Tibial artery (tissue), 4 donors: ENCODE measurements at regions not wholly inside any gene's neighbourhood (a gene's known extent, or its start where the extent isn't known, plus 50 kb on each side); places are given as distances from the start of the nearest gene placed in this dataset.

Experiments used
- DNase-seq, 2 donors: peaks; one replicate each; pipeline ENCODE4 v3.0.0-alpha.2; 2019
- H3K27ac ChIP-seq, 2 donors: fragments of 200-600 bp; sonication (generic) in 1 of 2; 1 replicate in 1 of 2; 2 replicates in 1 of 2; pipeline ENCODE4 v1.5.1; 2018 to 2019; ENCODE audit warnings: mild to moderate bottlenecking in 1 of 2
- H3K27me3 ChIP-seq, 2 donors: fragments of 200-600 bp; sonication (generic) in 1 of 2; one replicate each; pipeline versions ENCODE4 v1.5.1 to v1.6.0; 2016 to 2019
- H3K36me3 ChIP-seq, 3 donors: fragments of 200-600 bp; sonication (generic) in 2 of 3; one replicate each; pipeline ENCODE4 v1.5.1; 2016 to 2019; ENCODE audit warnings: mild to moderate bottlenecking in 2 of 3
- H3K4me1 ChIP-seq, 4 donors: fragments of 200-600 bp; sonication (generic) in 2 of 4; 1 replicate in 3 of 4; 2 replicates in 1 of 4; pipeline ENCODE4 v1.5.1; 2016 to 2019
- H3K4me3 ChIP-seq, 2 donors: fragments of 200-600 bp; sonication (generic) in 1 of 2; 1 replicate in 1 of 2; 2 replicates in 1 of 2; pipeline ENCODE4 v1.5.1; 2018 to 2019; ENCODE audit warnings: mild to moderate bottlenecking in 2 of 2
- H3K9me3 ChIP-seq, 3 donors: fragments of 200-600 bp; sonication (generic) in 1 of 3; one replicate each; pipeline ENCODE4 v1.5.1; 2016 to 2019
- CTCF ChIP-seq, 2 experiments: fragments of 200-600 bp in 1 of 2; fragments of 450-650 bp in 1 of 2; IDR thresholded peaks; one replicate each; pipeline ENCODE4 v1.5.1; 2017 to 2019; ENCODE audit warnings: antibody characterized with exemption in 2 of 2, mild to moderate bottlenecking in 1 of 2, moderate library complexity in 1 of 2
- intact Hi-C: fragments of 100-400 bp; cut with DNase I; formaldehyde crosslinking; loops from one replicate; pipeline ENCODE4 v1.15.0; 2023; ENCODE audit warnings: low total_unique reads

GRCh38 chr4:54585321-54586000 is 72.3 kb upstream of the KIT start:
- Histone ChIP-seq H3K27ac (no peak overlapping the region), H3K9me3 (no peaks in the 10 kb centered on the region), H3K36me3 (no peaks in the 10 kb centered on the region), H3K27me3 (no peaks in the 10 kb centered on the region), H3K4me1 (no peaks in the 10 kb centered on the region), H3K4me3 (no peak overlapping the region)
- no peak for DNase-seq
- intact Hi-C loops, result no loop called here
- no peak for TF ChIP-seq CTCF (IDR thresholded peaks at IDR 0.05)

GRCh38 chr4:54586320-54586955 is 71.3 kb upstream of the KIT start:
- Histone ChIP-seq H3K9me3 (no peaks in the 10 kb centered on the region), H3K27me3 (no peaks in the 10 kb centered on the region), H3K27ac (no peak overlapping the region), H3K4me1 (no peaks in the 10 kb centered on the region), H3K4me3 (no peak overlapping the region), H3K36me3 (no peaks in the 10 kb centered on the region)
- TF ChIP-seq CTCF (IDR thresholded peaks at IDR 0.05), result no peak
- intact Hi-C loops, result no loop called here
- DNase-seq, result no peak

GRCh38 chr4:54587107-54587891 is 70.5 kb upstream of the KIT start:
- Histone ChIP-seq H3K27me3 (no peaks in the 10 kb centered on the region), H3K4me3 (no peak overlapping the region), H3K4me1 (no peaks in the 10 kb centered on the region), H3K36me3 (no peaks in the 10 kb centered on the region), H3K9me3 (no peaks in the 10 kb centered on the region), H3K27ac (no peak overlapping the region)
- intact Hi-C loops, result no loop called here
- DNase-seq, result no peak
- no peak for TF ChIP-seq CTCF (IDR thresholded peaks at IDR 0.05)

GRCh38 chr4:54588404-54588803 is 69.4 kb upstream of the KIT start:
- no peak overlapping the region for H3K4me3 ChIP-seq
- H3K4me1 ChIP-seq, result no peaks in the 10 kb centered on the region
- H3K9me3 ChIP-seq, result no peaks in the 10 kb centered on the region
- H3K27ac ChIP-seq, result no peak overlapping the region
- intact Hi-C loops, result no loop called here
- no peak for DNase-seq
- no peaks in the 10 kb centered on the region for H3K27me3 ChIP-seq
- TF ChIP-seq CTCF (IDR thresholded peaks at IDR 0.05), result no peak
- H3K36me3 ChIP-seq, result no peaks in the 10 kb centered on the region

GRCh38 chr4:54589586-54589985 is 68.2 kb upstream of the KIT start:
- Histone ChIP-seq H3K4me3 (no peak overlapping the region), H3K27me3 (no peaks in the 10 kb centered on the region), H3K9me3 (no peaks in the 10 kb centered on the region), H3K4me1 (no peaks in the 10 kb centered on the region), H3K36me3 (no peaks in the 10 kb centered on the region), H3K27ac (no peak overlapping the region)
- intact Hi-C loops, result no loop called here
- no peak for DNase-seq
- no peak for TF ChIP-seq CTCF (IDR thresholded peaks at IDR 0.05)
